HG03159 (cell line): ENCODE measurements at regions not wholly inside any gene's neighbourhood (a gene's known extent, or its start where the extent isn't known, plus 50 kb on each side); places are given as distances from the start of the nearest gene placed in this dataset.
"Not testable (repeated sequence)": the region's sequence is repeated elsewhere in the genome, so short reads cannot be mapped to it uniquely, and the experiment has no call there.

Source experiments
- ATAC-seq: cut with Tn5 transposase; IDR thresholded peaks from one replicate; pipeline ENCODE4 v1.9.1; 2021; ENCODE audit warnings: mild to moderate bottlenecking, moderate library complexity; ENCODE audit not compliant: unreplicated experiment

- not testable (repeated sequence) for ATAC-seq
Observed at GRCh38 chr2:143837055-143837454, 682.9 kb downstream of the ZEB2 start.

GRCh38 chr2:143835481-143835880 lies 684.4 kb downstream of the ZEB2 start:
- no peak for ATAC-seq

- ATAC-seq: no peak
Observed at GRCh38 chr2:143833015-143833660, 686.8 kb downstream of the ZEB2 start.

DNA sequence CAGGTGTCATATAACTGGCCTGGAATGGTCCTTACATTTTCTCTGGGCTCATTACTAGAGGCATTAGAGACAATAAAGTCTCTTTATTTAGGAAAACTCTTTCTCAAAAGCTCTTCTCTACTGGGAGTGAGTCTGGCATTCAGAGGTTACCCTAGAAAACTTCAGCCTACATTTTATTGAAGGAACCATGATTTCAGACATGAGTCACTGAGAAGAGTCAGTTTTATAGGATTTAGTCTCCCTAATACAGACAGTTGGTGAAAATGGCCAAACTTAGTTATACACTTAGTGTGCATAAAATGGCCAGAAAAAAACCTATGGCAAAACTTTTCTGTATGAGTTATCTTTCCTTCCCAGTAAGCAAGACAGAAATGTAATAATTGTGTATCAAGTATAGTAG lies 689.4 kb downstream of the ZEB2 start:
- no peak for ATAC-seq

DNA sequence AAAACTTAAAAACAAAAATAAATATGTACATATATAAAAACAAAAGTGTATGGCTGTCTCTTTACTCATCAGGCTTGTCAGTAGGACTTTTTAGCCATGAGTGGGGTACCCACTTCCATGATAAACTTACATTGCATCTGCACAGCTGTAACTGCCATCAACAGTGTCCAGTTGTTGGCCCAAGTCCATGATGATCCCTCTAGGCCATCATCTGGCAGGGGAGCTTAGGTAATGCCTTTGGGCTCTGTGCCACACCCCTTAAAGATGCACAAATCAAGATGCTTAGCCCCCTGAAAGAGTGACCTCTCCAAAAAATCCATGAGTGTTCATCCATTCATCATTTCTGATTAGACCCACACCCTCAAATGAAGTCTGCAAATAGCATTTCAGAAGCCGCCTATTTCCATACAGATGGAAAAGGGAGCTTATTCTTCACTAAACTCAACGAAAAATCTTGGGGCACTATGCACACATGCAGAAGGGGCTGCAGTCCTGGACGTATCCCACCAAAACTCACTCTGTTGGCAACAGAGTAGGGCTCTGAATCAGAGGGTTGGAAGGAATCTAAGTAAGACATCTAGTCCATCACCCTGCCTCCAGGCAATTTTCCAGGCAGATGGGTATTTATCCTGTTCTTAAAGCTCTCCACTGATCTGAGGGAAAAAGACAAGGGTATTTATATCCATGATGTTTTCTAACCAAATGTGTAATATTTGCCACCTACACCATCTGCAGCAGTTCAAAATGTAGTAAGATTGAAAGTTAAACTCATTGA lies 691.0 kb downstream of the ZEB2 start:
- ATAC-seq: no peak

GRCh38 chr2:143824791-143825190 lies 695.1 kb downstream of the ZEB2 start:
- ATAC-seq: no peak

DNA sequence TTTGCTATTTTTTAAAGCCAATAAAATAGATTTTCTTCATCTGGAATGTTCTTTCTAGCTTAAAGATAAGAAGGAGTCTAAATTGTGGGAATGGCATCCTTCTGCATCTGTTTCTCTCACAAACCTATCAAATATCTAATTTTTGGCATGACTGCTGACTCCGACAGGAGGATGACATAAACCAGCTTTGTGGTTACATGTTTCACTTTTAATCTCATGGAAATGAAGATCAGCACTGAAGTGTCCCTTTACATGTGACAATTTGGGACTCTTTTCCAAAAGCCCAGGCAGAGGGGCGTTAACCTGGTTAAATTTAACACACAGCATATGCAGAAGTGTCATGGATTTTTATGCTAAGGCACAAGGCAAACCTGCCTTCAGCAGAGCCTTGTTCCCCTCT lies 694.7 kb downstream of the ARHGAP15 start:
- no peak for ATAC-seq

DNA sequence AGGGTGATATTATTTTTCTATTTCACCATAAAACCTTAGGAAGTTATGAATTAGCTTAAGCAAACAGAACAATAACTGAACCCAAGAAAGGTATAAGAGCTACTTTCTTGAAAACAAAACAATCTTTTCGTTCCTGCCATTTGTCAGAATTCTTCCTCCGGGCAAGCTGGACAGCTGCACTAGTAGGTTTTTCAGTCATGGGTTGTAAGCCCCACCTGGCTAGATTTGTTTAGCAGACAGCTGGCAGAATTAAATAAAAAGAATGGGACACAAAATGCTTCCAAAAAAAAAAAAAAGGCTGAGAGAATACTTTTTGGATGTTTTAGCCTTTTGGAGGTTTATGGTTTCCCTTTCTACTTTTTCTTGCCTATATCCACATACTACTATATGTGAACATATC lies 694.1 kb downstream of the ARHGAP15 start:
- ATAC-seq: no peak

- no peak for ATAC-seq
Observed at GRCh38 chr2:143822736-143823135, 693.5 kb downstream of the ARHGAP15 start.

DNA sequence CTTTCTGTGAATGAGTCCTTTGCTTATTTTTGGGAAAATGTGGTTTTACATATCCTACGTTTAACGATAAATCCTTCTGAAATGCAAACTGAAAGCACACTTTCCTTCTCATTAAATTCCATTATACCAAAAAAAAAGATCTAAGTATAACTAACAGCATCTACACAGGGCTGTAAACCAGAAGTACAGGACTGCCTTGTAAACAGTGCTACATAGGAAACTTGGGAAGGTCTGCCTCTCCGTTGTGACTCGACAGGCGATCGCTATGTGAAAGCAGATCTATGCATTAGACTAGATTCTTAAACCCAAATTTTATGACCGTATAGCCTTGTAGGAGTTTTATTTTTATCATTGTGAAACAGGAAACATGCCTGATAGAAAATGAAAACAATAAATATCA lies 690.5 kb downstream of the ARHGAP15 start:
- ATAC-seq: no peak

- no peak for ATAC-seq
Observed at GRCh38 chr2:143819190-143819735, 690.0 kb downstream of the ARHGAP15 start.
